ENCODE measurements at regions not wholly inside any gene's neighbourhood (a gene's known extent, or its start where the extent isn't known, plus 50 kb on each side); places are given as distances from the start of the nearest gene placed in this dataset.

- H3K9ac ChIP-seq (ENCODE audit: low read depth, low read length): no peak overlapping the region
- ChIA-PET CTCF (no interaction called here), POLR2A (ENCODE audit: unreplicated experiment) (no interaction called here)
- H4K5ac ChIP-seq (ENCODE audit: low read depth, low read length): no peak overlapping the region
- H3K27me3 ChIP-seq (ENCODE audit: control insufficient read depth, insufficient read depth, low read length): no peaks in the 10 kb centered on the region
- H3K9me1 ChIP-seq (ENCODE audit: insufficient read depth, low read length): no peaks in the 10 kb centered on the region
- no peak for TF ChIP-seq NFE2L2 (IDR thresholded peaks at IDR 0.05; ENCODE audit: low read depth, low read length)
- TF ChIP-seq RCOR1 (IDR thresholded peaks at IDR 0.05; ENCODE audit: insufficient replicate concordance, low read length): no peak
- TF ChIP-seq ELK1 (IDR thresholded peaks at IDR 0.05; ENCODE audit: borderline replicate concordance, low read depth, low read length): no peak
- TF ChIP-seq RAD21 (IDR thresholded peaks at IDR 0.05; ENCODE audit: low read length): no peak
- H2BK15ac ChIP-seq (ENCODE audit: low read depth, low read length): no peak overlapping the region
- ATAC-seq (ENCODE audit: low read depth) (no peak), DNase-seq (no peak)
- H4K8ac ChIP-seq (ENCODE audit: low read depth in 2 of 2, low read length in 2 of 2): no peak overlapping the region
- no peak overlapping the region for H2AK9ac ChIP-seq (replicated peaks; ENCODE audit: low read depth, low read length, poor library complexity)
- H2BK20ac ChIP-seq (ENCODE audit: low read depth, low read length): no peak overlapping the region
- H2AFZ ChIP-seq (replicated peaks; ENCODE audit: low read length, poor library complexity): no peak overlapping the region
- WGBS, 2 experiments (ENCODE audit: extremely low coverage in 2 of 2, insufficient read length in 1 of 2): 41% methylated on average over 7 of the region's 13 CpGs; no CpG with 5 or more reads in 1 of the 2 experiments
- H3K18ac ChIP-seq (ENCODE audit: low read depth, low read length): no peak overlapping the region
- no TSS peak for BruUV-seq (replicated peaks)
- no peak overlapping the region for H3K56ac ChIP-seq (ENCODE audit: extremely low read depth, insufficient read depth, low read length)
- H3K4me2 ChIP-seq (ENCODE audit: low read depth, low read length): no peak overlapping the region
- dilution Hi-C loops (cut with HindIII; ENCODE audit: low sequenced_read_pairs, unreplicated experiment) (no loop called here), in situ Hi-C loops (cut with MboI; ENCODE audit: low sequenced_read_pairs) (no loop called here), intact Hi-C loops (cut with micrococcal nuclease) (no loop called here)
- no peak overlapping the region for H3K14ac ChIP-seq (replicated peaks; ENCODE audit: low read depth, low read length)
- no peaks in the 10 kb centered on the region for H3K79me1 ChIP-seq (ENCODE audit: low read depth in 1 of 2, low read length in 2 of 2)
- H3K27ac ChIP-seq (ENCODE audit: insufficient read depth, low read length): no peak overlapping the region
- no peak overlapping the region for H3K4me3 ChIP-seq (ENCODE audit: insufficient read depth, low read depth, low read length)
- no peaks in the 10 kb centered on the region for H3K4me1 ChIP-seq (ENCODE audit: control insufficient read depth, insufficient read depth, low read length)
- H2BK120ac ChIP-seq (ENCODE audit: low read depth, low read length): no peak overlapping the region
- H4K91ac ChIP-seq (ENCODE audit: insufficient read depth, low read depth, low read length): no peak overlapping the region
- no peak overlapping the region for H3K4ac ChIP-seq (ENCODE audit: low read depth, low read length)
- H2BK5ac ChIP-seq (ENCODE audit: low read depth, low read length, poor library complexity, severe bottlenecking): no peak overlapping the region
- H4K20me1 ChIP-seq (ENCODE audit: insufficient read depth, low read length): no peaks in the 10 kb centered on the region
- H2AK5ac ChIP-seq (ENCODE audit: low read depth, low read length): no peak overlapping the region
- H3K23ac ChIP-seq (ENCODE audit: low read depth, low read length): no peak overlapping the region
- H3K9me3 ChIP-seq (ENCODE audit: control insufficient read depth, insufficient read depth, low read length): peaks cover 50% of the 10 kb centered on the region
- H3K36me3 ChIP-seq (ENCODE audit: control insufficient read depth, insufficient read depth, low read length): no peaks in the 10 kb centered on the region
Observed at GRCh38 chr7:156178857-156179256, 366.6 kb upstream of the SHH start.
